Tibial nerve (tissue), 4 donors: ENCODE measurements at regions not wholly inside any gene's neighbourhood (a gene's known extent, or its start where the extent isn't known, plus 50 kb on each side); places are given as distances from the start of the nearest gene placed in this dataset.
A peak's percentile ranks its signal among the peaks of the same experiment; 100 is the strongest.

Experiments used
- DNase-seq, 2 donors: peaks; one replicate each; pipeline ENCODE4 v3.0.0-alpha.2; 2019; ENCODE audit warnings: low spot score in 2 of 2
- H3K27ac ChIP-seq, 4 donors: fragments of 200-600 bp; sonication (generic) in 3 of 4; one replicate each; pipeline ENCODE4 v1.5.1; 2017 to 2019; ENCODE audit warnings: mild to moderate bottlenecking in 1 of 4
- H3K27me3 ChIP-seq, 2 donors: fragments of 200-600 bp; sonication (generic) in 1 of 2; one replicate each; pipeline versions ENCODE4 v1.5.1 to v1.6.0; 2017 to 2019
- H3K36me3 ChIP-seq, 3 donors: fragments of 200-600 bp; sonication (generic); one replicate each; pipeline ENCODE4 v1.5.1; 2018 to 2019
- H3K4me1 ChIP-seq, 4 donors: fragments of 200-600 bp; sonication (generic) in 3 of 4; one replicate each; pipeline ENCODE4 v1.5.1; 2017 to 2019
- H3K4me3 ChIP-seq, 4 donors: fragments of 200-600 bp; sonication (generic) in 3 of 4; one replicate each; pipeline ENCODE4 v1.5.1; 2017 to 2019; ENCODE audit warnings: mild to moderate bottlenecking in 1 of 4, moderate library complexity in 1 of 4
- H3K9me3 ChIP-seq, 4 donors: fragments of 200-600 bp; sonication (generic) in 3 of 4; one replicate each; pipeline ENCODE4 v1.5.1; 2017 to 2019
- CTCF ChIP-seq, 5 experiments: fragments of 200-600 bp in 3 of 5; fragments of 450-650 bp in 2 of 5; sonication (generic) in 3 of 5; IDR thresholded peaks; one replicate each; pipeline ENCODE4 v1.5.1; 2016 to 2019; ENCODE audit warnings: antibody characterized with exemption in 5 of 5, mild to moderate bottlenecking in 3 of 5, moderate library complexity in 2 of 5
- EP300 ChIP-seq, 2 donors: sonication (generic); formaldehyde crosslinking; IDR thresholded peaks; one replicate each; pipeline ENCODE4 v1.6.1; 2017; ENCODE audit warnings: antibody characterized with exemption in 2 of 2, mild to moderate bottlenecking in 1 of 2
- WGBS, 2 donors: methylation state at CpG; one replicate each; pipeline ENCODE4 v1.1.5; 2018; 5-methylcytosine and 5-hydroxymethylcytosine counted together

- H3K4me1 ChIP-seq, result no peaks in the 10 kb centered on the region
- no peak overlapping the region for H3K4me3 ChIP-seq
- peak in 1 of 2 donors; percentile 41 for TF ChIP-seq EP300 (IDR thresholded peaks at IDR 0.05)
- no peak for TF ChIP-seq CTCF (IDR thresholded peaks at IDR 0.05)
- H3K9me3 ChIP-seq, result no peaks in the 10 kb centered on the region
- DNase-seq, result peak in 1 of 2 donors; percentile 32
- no peak overlapping the region for H3K27ac ChIP-seq
- no peaks in the 10 kb centered on the region for H3K27me3 ChIP-seq
- 41 to 48% methylated on average over 7 of the region's 7 CpGs for WGBS, 2 donors
- no peaks in the 10 kb centered on the region for H3K36me3 ChIP-seq
Measured at GRCh38 chr2:150538651-150539201, 51.3 kb upstream of the RND3 start.
